ENCODE measurements at regions not wholly inside any gene's neighbourhood (a gene's known extent, or its start where the extent isn't known, plus 50 kb on each side); places are given as distances from the start of the nearest gene placed in this dataset.

- peaks cover 2% of the 10 kb centered on the region for H3K27me3 ChIP-seq (ENCODE audit: control insufficient read depth, insufficient read depth, low read length)
- H3K4me3 ChIP-seq (ENCODE audit: low read depth, low read length), result no peak overlapping the region
- ChIA-PET CTCF (no interaction called here), POLR2A (no interaction called here)
- no peak overlapping the region for H3K27ac ChIP-seq (ENCODE audit: low read depth, low read length)
- H3K9me3 ChIP-seq (ENCODE audit: control insufficient read depth, insufficient read depth, low read length), result no peaks in the 10 kb centered on the region
- no peak for TF ChIP-seq CTCF (IDR thresholded peaks at IDR 0.05; ENCODE audit: low read depth, low read length)
- no peak for DNase-seq (ENCODE audit: low read depth, low spot score)
Measured at GRCh38 chr5:173710528-173710927, 94.1 kb upstream of the BOD1 start.

- no peaks in the 10 kb centered on the region for H3K27me3 ChIP-seq (ENCODE audit: control insufficient read depth, insufficient read depth, low read length)
- POLR2A ChIA-PET, result no interaction called here
- TF ChIP-seq CTCF (IDR thresholded peaks at IDR 0.05; ENCODE audit: low read depth, low read length), result no peak
- DNase-seq (ENCODE audit: low read depth, low spot score), result no peak
- no peak overlapping the region for H3K4me3 ChIP-seq (ENCODE audit: low read depth, low read length)
- H3K9me3 ChIP-seq (ENCODE audit: control insufficient read depth, insufficient read depth, low read length), result no peaks in the 10 kb centered on the region
- no peak overlapping the region for H3K27ac ChIP-seq (ENCODE audit: low read depth, low read length)
- CTCF ChIA-PET, result no interaction called here
Measured at GRCh38 chr5:173711466-173711865, 95.0 kb upstream of the BOD1 start.

GRCh38 chr5:173712609-173713175, 96.2 kb upstream of the BOD1 start:
- H3K27me3 ChIP-seq (ENCODE audit: control insufficient read depth, insufficient read depth, low read length), result no peaks in the 10 kb centered on the region
- ChIA-PET CTCF (no interaction called here), POLR2A (no interaction called here)
- H3K4me3 ChIP-seq (ENCODE audit: low read depth, low read length), result no peak overlapping the region
- no peak for TF ChIP-seq CTCF (IDR thresholded peaks at IDR 0.05; ENCODE audit: low read depth, low read length)
- DNase-seq (ENCODE audit: low read depth, low spot score), result no peak
- no peak overlapping the region for H3K27ac ChIP-seq (ENCODE audit: low read depth, low read length)
- H3K9me3 ChIP-seq (ENCODE audit: control insufficient read depth, insufficient read depth, low read length), result no peaks in the 10 kb centered on the region

GRCh38 chr5:173714551-173715428, 98.3 kb upstream of the BOD1 start:
- POLR2A ChIA-PET, result interaction anchor here (0.7 kb wide), 1 partner anchor 537 kb away, joined by 3 read pairs; no protein-coding TSS in a partner anchor
- CTCF ChIA-PET, result interaction anchor here (1.1 kb wide), 1 partner anchor 258 kb away, joined by 3 read pairs; no protein-coding TSS in a partner anchor
- no peak overlapping the region for H3K27ac ChIP-seq (ENCODE audit: low read depth, low read length)
- no peaks in the 10 kb centered on the region for H3K9me3 ChIP-seq (ENCODE audit: control insufficient read depth, insufficient read depth, low read length)
- no peaks in the 10 kb centered on the region for H3K27me3 ChIP-seq (ENCODE audit: control insufficient read depth, insufficient read depth, low read length)
- DNase-seq (ENCODE audit: low read depth, low spot score), result peak; percentile 52
- no peak overlapping the region for H3K4me3 ChIP-seq (ENCODE audit: low read depth, low read length)
- no peak for TF ChIP-seq CTCF (IDR thresholded peaks at IDR 0.05; ENCODE audit: low read depth, low read length)

- H3K4me3 ChIP-seq (ENCODE audit: low read depth, low read length), result no peak overlapping the region
- POLR2A ChIA-PET, result no interaction called here
- TF ChIP-seq CTCF (IDR thresholded peaks at IDR 0.05; ENCODE audit: low read depth, low read length), result no peak
- no peak for DNase-seq (ENCODE audit: low read depth, low spot score)
- CTCF ChIA-PET, result no interaction called here
- H3K27me3 ChIP-seq (ENCODE audit: control insufficient read depth, insufficient read depth, low read length), result no peaks in the 10 kb centered on the region
- no peaks in the 10 kb centered on the region for H3K9me3 ChIP-seq (ENCODE audit: control insufficient read depth, insufficient read depth, low read length)
- no peak overlapping the region for H3K27ac ChIP-seq (ENCODE audit: low read depth, low read length)
Measured at GRCh38 chr5:173715607-173716006, 99.2 kb upstream of the BOD1 start.
